HUES64 (cell line): ENCODE measurements at regions not wholly inside any gene's neighbourhood (a gene's known extent, or its start where the extent isn't known, plus 50 kb on each side); places are given as distances from the start of the nearest gene placed in this dataset.

ENCODE experiments used
- H3K27ac ChIP-seq: 2 replicates; pipeline ENCODE4 v1.7.0; 2013; ENCODE audit warnings: low read depth, low read length, inconsistent platforms
- H3K27me3 ChIP-seq: 2 replicates; pipeline ENCODE4 v1.6.1; 2013; ENCODE audit warnings: mild to moderate bottlenecking, low read length; ENCODE audit not compliant: insufficient read depth
- H3K36me3 ChIP-seq: 2 replicates; pipeline ENCODE4 v1.6.1; 2013; ENCODE audit warnings: mild to moderate bottlenecking, low read length; ENCODE audit not compliant: insufficient read depth
- H3K4me1 ChIP-seq: 2 replicates; pipeline ENCODE4 v1.6.1; 2013; ENCODE audit warnings: mild to moderate bottlenecking, low read length, moderate library complexity; ENCODE audit not compliant: insufficient read depth
- H3K4me3 ChIP-seq: 2 replicates; pipeline ENCODE4 v1.5.1; 2013; ENCODE audit warnings: mild to moderate bottlenecking, low read length, moderate library complexity
- H3K9ac ChIP-seq: 2 replicates; pipeline ENCODE4 v1.6.1; 2013; ENCODE audit warnings: mild to moderate bottlenecking, low read depth, low read length
- H3K9me3 ChIP-seq: 2 replicates; pipeline ENCODE4 v1.6.1; 2013; ENCODE audit warnings: low read depth, low read length; ENCODE audit not compliant: insufficient read depth
- WGBS: fragments of 150-250, 120-280 bp; methylation state at CpG from one replicate; pipeline ENCODE4 v1.1.7; 2013; ENCODE audit warnings: missing lambda C conversion rate; 5-methylcytosine and 5-hydroxymethylcytosine counted together

DNA sequence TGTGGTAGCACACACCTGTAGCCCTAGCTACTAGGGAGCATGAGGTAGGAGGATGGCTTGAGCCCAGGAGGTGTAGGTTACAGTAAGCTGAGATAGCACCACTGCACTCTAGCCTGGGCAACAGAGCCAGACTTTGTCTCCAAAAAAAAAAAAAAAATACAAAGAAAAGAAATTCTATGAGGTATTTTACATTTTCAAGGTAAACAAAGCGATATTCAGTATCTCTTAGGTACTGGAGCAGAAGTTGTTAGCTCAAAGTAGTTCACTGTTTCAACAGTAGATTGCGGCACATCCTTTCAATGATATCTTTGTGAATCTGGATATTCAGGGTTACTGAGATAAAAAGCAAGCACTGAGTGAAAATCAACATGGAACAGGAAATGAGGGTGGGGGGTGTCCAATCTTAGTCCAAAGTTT lies 318.5 kb downstream of the ZNF621 start:
- Histone ChIP-seq H3K9me3 (no peaks in the 10 kb centered on the region), H3K27ac (no peak overlapping the region), H3K9ac (no peak overlapping the region), H3K4me3 (no peak overlapping the region), H3K27me3 (no peaks in the 10 kb centered on the region), H3K4me1 (peaks cover 30% of the 10 kb centered on the region), H3K36me3 (no peaks in the 10 kb centered on the region)
- 95% methylated on average over 2 of the region's 2 CpGs for WGBS

DNA sequence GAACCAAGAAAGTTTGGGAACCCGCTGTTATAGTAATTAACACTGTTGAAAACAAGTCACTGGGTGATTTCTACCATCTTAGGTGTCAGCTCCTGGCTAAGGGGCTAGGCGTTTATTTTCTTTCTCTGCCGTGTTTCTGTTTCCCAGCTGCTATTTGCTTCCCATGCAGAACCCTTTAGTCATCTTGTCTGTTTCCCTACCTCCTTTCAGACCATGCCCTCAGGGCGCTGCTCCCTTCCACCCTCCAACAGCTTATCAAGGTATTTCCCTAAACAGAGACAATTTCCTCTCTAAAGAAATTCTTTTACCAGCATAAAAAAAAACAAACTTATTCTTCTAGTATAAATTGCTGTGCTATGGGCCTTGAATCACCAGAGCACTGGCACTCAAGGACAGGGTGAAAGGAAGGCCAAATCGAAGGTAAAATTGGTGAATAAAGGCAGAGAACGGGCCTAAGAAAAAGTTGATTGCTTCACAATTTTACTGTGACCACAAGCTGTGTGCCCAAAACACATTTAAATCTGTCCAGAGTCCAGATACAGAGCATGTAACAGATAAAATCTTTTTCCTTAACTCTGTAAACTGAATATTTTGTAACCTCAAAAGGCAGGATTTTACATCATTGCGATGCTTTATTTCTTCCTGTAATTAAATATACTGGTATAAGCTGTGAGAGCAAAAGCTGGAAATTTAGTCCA lies 319.2 kb downstream of the ZNF621 start:
- Histone ChIP-seq H3K9ac (no peak overlapping the region), H3K27ac (peak overlapping the region; percentile 3), H3K36me3 (no peaks in the 10 kb centered on the region), H3K4me1 (peaks cover 32% of the 10 kb centered on the region), H3K4me3 (no peak overlapping the region), H3K9me3 (no peaks in the 10 kb centered on the region), H3K27me3 (no peaks in the 10 kb centered on the region)
- WGBS, result 61% methylated on average over 7 of the region's 7 CpGs

DNA sequence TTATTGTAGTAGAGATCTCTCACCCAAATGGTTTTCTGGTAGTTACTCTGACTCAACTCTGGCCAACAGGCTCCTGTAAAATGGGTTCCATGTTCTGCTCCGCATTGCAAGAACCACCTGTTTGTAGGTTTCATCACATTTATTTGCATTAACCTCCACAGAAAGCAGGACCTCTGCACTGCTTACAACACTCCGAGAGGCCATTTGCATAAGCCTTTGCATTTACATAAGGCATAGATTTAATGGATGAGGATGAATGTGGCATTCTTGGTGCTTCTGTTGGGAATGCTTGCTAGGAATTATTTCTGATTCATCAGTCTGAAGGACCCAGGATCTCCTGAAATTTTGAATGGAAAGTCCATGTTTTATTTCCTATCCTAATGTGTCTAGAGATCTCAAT lies 320.1 kb downstream of the ZNF621 start:
- Histone ChIP-seq H3K9me3 (no peaks in the 10 kb centered on the region), H3K4me1 (peaks cover 32% of the 10 kb centered on the region), H3K9ac (no peak overlapping the region), H3K27ac (no peak overlapping the region), H3K27me3 (no peaks in the 10 kb centered on the region), H3K4me3 (no peak overlapping the region), H3K36me3 (no peaks in the 10 kb centered on the region)
- 57% methylated on average over 2 of the region's 2 CpGs for WGBS

DNA sequence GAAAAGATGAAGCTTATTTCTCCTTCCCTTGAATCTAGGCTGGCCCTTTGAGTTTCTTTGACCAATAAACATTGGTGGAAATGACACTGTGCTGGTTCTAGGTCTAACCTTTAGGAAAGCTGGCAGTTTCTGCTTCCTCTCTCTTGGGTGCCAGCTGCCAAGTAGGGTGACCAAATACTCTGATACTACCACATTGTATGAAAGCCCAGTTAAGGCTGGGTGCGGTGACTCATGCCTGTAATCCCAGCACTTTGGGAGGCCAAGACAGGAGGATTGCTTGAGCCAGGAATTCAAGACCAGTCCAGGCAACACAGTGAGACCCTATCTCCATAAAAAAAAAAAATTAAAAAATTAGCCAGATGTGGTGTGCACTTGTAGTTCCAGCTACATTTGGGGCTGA lies 320.7 kb downstream of the ZNF621 start:
- Histone ChIP-seq H3K9me3 (no peaks in the 10 kb centered on the region), H3K9ac (no peak overlapping the region), H3K27me3 (no peaks in the 10 kb centered on the region), H3K36me3 (no peaks in the 10 kb centered on the region), H3K27ac (no peak overlapping the region), H3K4me1 (peaks cover 32% of the 10 kb centered on the region), H3K4me3 (no peak overlapping the region)
- WGBS, result 94% methylated on average over 1 of the region's 1 CpG

DNA sequence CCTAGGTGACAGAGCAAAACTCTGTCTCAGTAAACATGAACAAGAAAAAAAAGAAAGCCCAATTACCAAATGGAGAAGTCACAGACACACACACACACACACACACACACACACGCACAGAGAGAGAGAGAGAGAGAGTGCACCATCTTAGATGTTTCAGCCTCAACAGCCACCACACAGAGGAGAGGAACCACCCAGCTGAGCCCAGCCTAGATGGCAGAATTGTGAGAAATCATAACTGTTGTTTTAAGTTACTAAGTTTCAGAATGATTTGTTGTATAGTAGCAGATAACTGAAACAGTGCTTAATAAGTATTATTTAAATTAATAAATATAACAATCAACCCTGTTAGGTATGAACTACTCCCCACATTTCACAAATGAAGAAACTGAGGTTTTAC lies 321.2 kb downstream of the ZNF621 start:
- Histone ChIP-seq H3K4me3 (no peak overlapping the region), H3K9me3 (no peaks in the 10 kb centered on the region), H3K27me3 (no peaks in the 10 kb centered on the region), H3K36me3 (no peaks in the 10 kb centered on the region), H3K9ac (no peak overlapping the region), H3K27ac (no peak overlapping the region), H3K4me1 (peaks cover 32% of the 10 kb centered on the region)
- WGBS, result no CpG with 5 or more reads among the region's 1 CpG

GRCh38 chr3:40846451-40846850 lies 321.7 kb downstream of the ZNF621 start:
- Histone ChIP-seq H3K4me1 (peaks cover 32% of the 10 kb centered on the region), H3K27me3 (no peaks in the 10 kb centered on the region), H3K36me3 (no peaks in the 10 kb centered on the region), H3K27ac (no peak overlapping the region), H3K9me3 (no peaks in the 10 kb centered on the region), H3K4me3 (no peak overlapping the region), H3K9ac (no peak overlapping the region)
- 85% methylated on average over 1 of the region's 1 CpG for WGBS

- Histone ChIP-seq H3K27me3 (no peaks in the 10 kb centered on the region), H3K4me3 (no peak overlapping the region), H3K9ac (0 out of 2 replicates have a peak overlapping the region, but pooled peaks have one; percentile 24), H3K36me3 (no peaks in the 10 kb centered on the region), H3K9me3 (no peaks in the 10 kb centered on the region), H3K4me1 (peaks cover 32% of the 10 kb centered on the region), H3K27ac (peak overlapping the region; percentile 76)
- WGBS, result 47% methylated on average over 6 of the region's 6 CpGs
Observed at GRCh38 chr3:40847551-40847992, 322.8 kb downstream of the ZNF621 start.

DNA sequence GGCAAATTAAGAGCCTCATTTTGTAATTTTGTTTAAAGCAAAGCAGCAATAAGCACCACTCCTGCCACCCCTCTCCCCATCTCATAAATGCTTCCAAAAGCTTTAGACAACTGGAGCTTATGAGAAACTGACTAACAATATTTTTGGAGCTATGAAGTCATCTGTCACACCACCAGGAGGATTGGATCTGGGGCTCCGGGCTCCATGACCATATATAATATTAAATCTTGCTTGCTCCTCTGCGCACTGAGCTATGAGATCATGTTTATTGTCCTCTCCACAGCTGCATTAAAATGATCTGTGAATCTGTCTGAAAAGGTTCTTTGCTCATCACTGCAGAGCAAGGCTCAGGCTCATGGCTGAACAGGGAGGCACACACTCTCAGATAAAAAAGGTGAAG lies 323.7 kb downstream of the ZNF621 start:
- H3K27me3 ChIP-seq, result no peaks in the 10 kb centered on the region
- H3K36me3 ChIP-seq, result no peaks in the 10 kb centered on the region
- WGBS, result 98% methylated on average over 2 of the region's 2 CpGs
- no peaks in the 10 kb centered on the region for H3K9me3 ChIP-seq
- H3K27ac ChIP-seq, result no peak overlapping the region; the same call in 1 of the 2 replicates
- H3K9ac ChIP-seq, result no peak overlapping the region
- H3K4me1 ChIP-seq, result peaks cover 30% of the 10 kb centered on the region
- H3K4me3 ChIP-seq, result no peak overlapping the region

DNA sequence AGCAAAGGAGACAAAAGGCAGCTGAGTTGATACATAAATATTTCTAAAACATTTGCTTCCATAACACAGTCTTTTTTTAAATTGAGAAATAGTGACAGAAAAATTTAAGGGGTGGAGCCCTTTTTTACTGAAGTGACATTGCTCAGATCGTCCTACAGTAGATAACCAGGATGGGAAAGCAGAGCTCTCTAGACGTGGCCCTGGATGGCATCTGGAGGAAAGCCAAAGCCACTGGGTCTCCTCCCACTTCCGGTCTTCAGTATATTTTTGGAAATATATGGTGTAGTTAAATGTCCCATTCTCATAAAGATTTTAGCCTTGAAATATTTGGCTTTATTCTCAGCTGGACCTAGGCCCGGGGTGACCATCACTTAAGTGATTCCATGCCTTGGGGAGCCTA lies 326.1 kb downstream of the ZNF621 start:
- 89% methylated on average over 4 of the region's 4 CpGs for WGBS
- Histone ChIP-seq H3K36me3 (no peaks in the 10 kb centered on the region), H3K9ac (no peak overlapping the region), H3K4me3 (no peak overlapping the region), H3K27me3 (no peaks in the 10 kb centered on the region), H3K27ac (no peak overlapping the region), H3K9me3 (no peaks in the 10 kb centered on the region), H3K4me1 (peaks cover 14% of the 10 kb centered on the region)

DNA sequence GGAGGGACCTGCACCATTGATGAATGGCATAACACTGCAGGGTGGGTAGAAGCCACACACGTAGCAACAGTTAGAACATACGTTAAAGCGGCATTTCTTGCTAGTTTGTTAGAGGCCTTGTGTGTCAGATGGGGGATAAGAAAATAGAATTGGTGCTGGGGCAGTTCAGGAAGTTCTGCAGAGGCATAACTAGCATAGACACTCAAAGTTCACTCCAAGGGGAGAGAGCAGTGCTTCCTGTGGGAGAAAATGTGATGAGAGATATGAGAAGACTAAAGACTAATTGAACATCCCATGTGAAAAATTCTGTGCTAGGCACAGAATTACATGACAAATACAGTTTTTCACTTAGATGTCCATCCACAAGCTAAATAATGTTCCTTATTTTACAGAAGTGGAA lies 327.1 kb downstream of the ZNF621 start:
- WGBS, result 93% methylated on average over 3 of the region's 3 CpGs
- no peaks in the 10 kb centered on the region for H3K27me3 ChIP-seq
- H3K4me1 ChIP-seq, result peaks cover 14% of the 10 kb centered on the region
- H3K27ac ChIP-seq, result no peak overlapping the region
- H3K4me3 ChIP-seq, result no peak overlapping the region
- H3K9me3 ChIP-seq, result no peaks in the 10 kb centered on the region
- H3K36me3 ChIP-seq, result no peaks in the 10 kb centered on the region
- no peak overlapping the region for H3K9ac ChIP-seq

- Histone ChIP-seq H3K4me3 (no peak overlapping the region), H3K27me3 (no peaks in the 10 kb centered on the region), H3K9ac (no peak overlapping the region), H3K9me3 (no peaks in the 10 kb centered on the region), H3K27ac (no peak overlapping the region), H3K4me1 (peaks cover 7% of the 10 kb centered on the region), H3K36me3 (no peaks in the 10 kb centered on the region)
- WGBS, result 100% methylated on average over 2 of the region's 2 CpGs
Observed at GRCh38 chr3:40852712-40853111, 328.0 kb downstream of the ZNF621 start.

DNA sequence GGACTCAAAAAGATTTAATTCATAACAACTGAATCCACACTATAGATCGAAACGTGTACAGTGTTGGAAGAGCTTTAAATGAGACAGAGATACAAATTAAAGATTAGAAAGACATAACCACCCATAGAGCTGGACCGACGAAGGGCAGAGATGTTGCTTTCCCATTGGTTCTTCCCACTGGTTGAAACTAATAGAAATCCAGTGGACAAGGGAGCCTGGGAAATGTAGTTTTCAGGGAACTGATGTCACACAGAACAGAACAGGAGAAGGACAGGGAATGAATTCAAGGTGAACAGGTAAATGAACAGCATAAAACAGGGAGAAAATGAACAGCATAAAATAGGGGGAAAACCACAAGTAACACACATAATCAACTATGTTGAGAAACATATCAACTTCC lies 328.7 kb downstream of the ZNF621 start:
- no peaks in the 10 kb centered on the region for H3K4me1 ChIP-seq
- no peak overlapping the region for H3K4me3 ChIP-seq
- no peaks in the 10 kb centered on the region for H3K36me3 ChIP-seq
- WGBS, result 80% methylated on average over 2 of the region's 4 CpGs
- no peaks in the 10 kb centered on the region for H3K27me3 ChIP-seq
- H3K9me3 ChIP-seq, result no peaks in the 10 kb centered on the region
- no peak overlapping the region for H3K9ac ChIP-seq
- no peak overlapping the region for H3K27ac ChIP-seq
